ENCODE measurements at regions not wholly inside any gene's neighbourhood (a gene's known extent, or its start where the extent isn't known, plus 50 kb on each side); places are given as distances from the start of the nearest gene placed in this dataset.
"Not testable (repeated sequence)": the region's sequence is repeated elsewhere in the genome, so short reads cannot be mapped to it uniquely, and the experiment has no call there.

- DNase-seq (ENCODE audit: low spot score) = no peak
These were observed 62.3 kb upstream of the PAGE3 start for GRCh38 chrX:55326985-55327384.

GRCh38 chrX:55335296-55335695, 70.6 kb upstream of the PAGE3 start:
- no peak for DNase-seq (ENCODE audit: low spot score)

GRCh38 chrX:55336176-55336575, 71.5 kb upstream of the PAGE3 start:
- no peak for DNase-seq (ENCODE audit: low spot score)

- peak; percentile 3 for DNase-seq (ENCODE audit: low spot score)
These were observed 76.2 kb upstream of the PAGE3 start for GRCh38 chrX:55340896-55341433.

GRCh38 chrX:55342533-55343501, 78.1 kb upstream of the PAGE3 start:
- DNase-seq (ENCODE audit: low spot score) = peak; percentile 0

GRCh38 chrX:55356609-55357008, 91.9 kb upstream of the PAGE3 start:
- DNase-seq (ENCODE audit: low spot score) = no peak

GRCh38 chrX:55357236-55357635, 92.5 kb upstream of the PAGE3 start:
- no peak for DNase-seq (ENCODE audit: low spot score)

GRCh38 chrX:55379396-55379795, 72.5 kb upstream of the MAGEH1 start:
- no peak for DNase-seq (ENCODE audit: low spot score)

GRCh38 chrX:55389376-55389775, 62.6 kb upstream of the MAGEH1 start:
- no peak for DNase-seq (ENCODE audit: low spot score)

GRCh38 chrX:55396836-55397235, 55.1 kb upstream of the MAGEH1 start:
- not testable (repeated sequence) for DNase-seq (ENCODE audit: low spot score)
